Heart right ventricle (tissue), 16 donors: ENCODE measurements at regions not wholly inside any gene's neighbourhood (a gene's known extent, or its start where the extent isn't known, plus 50 kb on each side); places are given as distances from the start of the nearest gene placed in this dataset.
"Not testable (repeated sequence)": the region's sequence is repeated elsewhere in the genome, so short reads cannot be mapped to it uniquely, and the experiment has no call there.

Experiments
- ATAC-seq, 8 donors: fragments of 200-7000 bp; cut with Tn5 transposase; one replicate each; pipeline ENCODE4 v1.9.1; 2020; ENCODE audit warnings: mild to moderate bottlenecking in 8 of 8, moderate library complexity in 8 of 8, moderate number of reproducible peaks in 1 of 8
- DNase-seq, 2 donors: peaks; one replicate each; pipeline ENCODE4 v3.0.0-alpha.2; 2020
- H3K27ac ChIP-seq, 10 donors: fragments of 200-600 bp; sonication (generic) in 2 of 10; one replicate each; pipeline versions ENCODE4 v1.5.0 to v1.8.0; 2020 to 2022; ENCODE audit warnings: mild to moderate bottlenecking in 3 of 10
- H3K27me3 ChIP-seq, 7 donors: fragments of 200-600 bp; one replicate each; pipeline ENCODE4 v1.8.0; 2021 to 2022; ENCODE audit warnings: mild to moderate bottlenecking in 2 of 7
- H3K36me3 ChIP-seq, 9 donors: fragments of 200-600 bp; sonication (generic) in 1 of 9; one replicate each; pipeline versions ENCODE4 v1.5.0 to v1.8.0; 2020 to 2022; ENCODE audit warnings: mild to moderate bottlenecking in 2 of 9
- H3K4me1 ChIP-seq, 9 donors: fragments of 200-600 bp; sonication (generic) in 1 of 9; one replicate each; pipeline versions ENCODE4 v1.5.0 to v1.8.0; 2020 to 2022; ENCODE audit warnings: mild to moderate bottlenecking in 4 of 9
- H3K4me3 ChIP-seq, 10 donors: fragments of 200-600 bp; sonication (generic) in 2 of 10; one replicate each; pipeline versions ENCODE4 v1.5.0 to v1.8.0; 2020 to 2022; ENCODE audit warnings: mild to moderate bottlenecking in 7 of 10, moderate library complexity in 2 of 10
- H3K9me3 ChIP-seq, 11 donors: fragments of 200-600 bp in 10 of 11; sonication (generic) in 2 of 11; one replicate each; pipeline versions ENCODE4 v1.5.0 to v1.8.0; 2013 to 2022; ENCODE audit warnings: mild to moderate bottlenecking in 2 of 11, control low read depth in 1 of 11, moderate library complexity in 1 of 11
- WGBS, 2 donors: extraction: QIAGEN DNeasy Blood & Tissue Kit; methylation state at CpG; one replicate each; pipeline ENCODE4 v1.1.7; 2013; ENCODE audit warnings: inconsistent platforms in 1 of 2; 5-methylcytosine and 5-hydroxymethylcytosine counted together
- intact Hi-C, 10 donors: fragments of 100-400 bp; cut with DNase I; formaldehyde crosslinking; loops; one replicate each; pipeline versions ENCODE4 v1.11.1 to v1.14.2; 2022
- TF ChIP-seq, protein P1 (sequence below), 9 donors: fragments of 200-600 bp; sonication (generic) in 2 of 9; IDR thresholded peaks; one replicate each; pipeline versions ENCODE4 v1.5.0 to v1.8.0; 2021 to 2022; ENCODE audit warnings: antibody characterized with exemption in 9 of 9, mild to moderate bottlenecking in 5 of 9, moderate library complexity in 1 of 9
- donor health status: Arrhythmogenic right ventricular cardiomyopathy.
- donor health status: ischemic (EF 13 %, LVEDD 7.1; RV severe dilation, severe dysfunction).
- donor health status: healthy with polysubstance abuse.
- donor health status: DM: no; HTN: yes; CAD: no.
- donor health status: DM: no; HTN: no; CAD: no.
- donor health status: ischemic (EF 25% LVEDD 6.9; RV normal size, moderate dysfunction).
- donor health status: ischemic (EF 25% LVEDD 5.7; RV mildly dilated, moderate dysfunction).
- donor health status: healthy.
- donor health status: DM: yes; HTN: yes; CAD: no.
- donor health status: Ischemic cardiomyopathy.
- donor health status: ischemic (EF 35%, LVEDD 5.7; RV mildly dilated, moderate dysfunction).
- donor health status: nonischemic (EF 11% LVEDD 7.7; RV severe dilation, severe dysfunction).
- donor health status: DM: yes; HTN: yes; CAD: no.
- donor health status: PGD.
- donor health status: ischemic (EF 29% LVEDD 5.4; RV normal size, mild dysfunction).
- donor health status: nonischemic (EF 23%, LVEDD 6.1; RV moderate dilation, normal function).

DNA sequence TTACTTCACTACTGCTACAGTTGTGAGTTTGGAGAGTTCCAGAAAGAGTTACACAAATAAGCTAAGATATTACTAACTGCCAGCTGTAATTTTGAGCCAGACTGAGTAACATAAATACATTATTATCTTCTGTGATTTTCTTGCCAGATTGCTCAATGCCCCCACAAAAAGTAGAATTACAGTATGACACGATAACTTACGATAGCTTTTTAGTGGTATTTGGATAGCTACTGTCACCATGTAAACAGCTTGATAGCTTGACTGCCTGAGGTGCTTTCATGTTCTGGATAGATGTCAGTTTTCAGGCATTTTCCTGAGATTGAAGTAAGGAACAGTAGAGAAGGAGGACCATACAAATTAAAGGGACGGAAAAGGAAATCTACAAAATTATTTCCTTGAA is 533.3 kb downstream of the SOCS6 start:
- DNase-seq (no peak), ATAC-seq (no peak)
- peaks cover 0 to 12% (median 0%) of the 10 kb centered on the region in 11 donors for H3K9me3 ChIP-seq
- no peak overlapping the region for H3K27ac ChIP-seq
- H3K27me3 ChIP-seq, result no peaks in the 10 kb centered on the region
- TF ChIP-seq, protein P1, sequence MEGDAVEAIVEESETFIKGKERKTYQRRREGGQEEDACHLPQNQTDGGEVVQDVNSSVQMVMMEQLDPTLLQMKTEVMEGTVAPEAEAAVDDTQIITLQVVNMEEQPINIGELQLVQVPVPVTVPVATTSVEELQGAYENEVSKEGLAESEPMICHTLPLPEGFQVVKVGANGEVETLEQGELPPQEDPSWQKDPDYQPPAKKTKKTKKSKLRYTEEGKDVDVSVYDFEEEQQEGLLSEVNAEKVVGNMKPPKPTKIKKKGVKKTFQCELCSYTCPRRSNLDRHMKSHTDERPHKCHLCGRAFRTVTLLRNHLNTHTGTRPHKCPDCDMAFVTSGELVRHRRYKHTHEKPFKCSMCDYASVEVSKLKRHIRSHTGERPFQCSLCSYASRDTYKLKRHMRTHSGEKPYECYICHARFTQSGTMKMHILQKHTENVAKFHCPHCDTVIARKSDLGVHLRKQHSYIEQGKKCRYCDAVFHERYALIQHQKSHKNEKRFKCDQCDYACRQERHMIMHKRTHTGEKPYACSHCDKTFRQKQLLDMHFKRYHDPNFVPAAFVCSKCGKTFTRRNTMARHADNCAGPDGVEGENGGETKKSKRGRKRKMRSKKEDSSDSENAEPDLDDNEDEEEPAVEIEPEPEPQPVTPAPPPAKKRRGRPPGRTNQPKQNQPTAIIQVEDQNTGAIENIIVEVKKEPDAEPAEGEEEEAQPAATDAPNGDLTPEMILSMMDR (IDR thresholded peaks at IDR 0.05), result no peak
- no peaks in the 10 kb centered on the region for H3K36me3 ChIP-seq
- no peaks in the 10 kb centered on the region for H3K4me1 ChIP-seq
- intact Hi-C loops, result no loop called here
- 16 to 34% methylated on average over 3 of the region's 3 CpGs for WGBS, 2 donors
- H3K4me3 ChIP-seq, result no peak overlapping the region

DNA sequence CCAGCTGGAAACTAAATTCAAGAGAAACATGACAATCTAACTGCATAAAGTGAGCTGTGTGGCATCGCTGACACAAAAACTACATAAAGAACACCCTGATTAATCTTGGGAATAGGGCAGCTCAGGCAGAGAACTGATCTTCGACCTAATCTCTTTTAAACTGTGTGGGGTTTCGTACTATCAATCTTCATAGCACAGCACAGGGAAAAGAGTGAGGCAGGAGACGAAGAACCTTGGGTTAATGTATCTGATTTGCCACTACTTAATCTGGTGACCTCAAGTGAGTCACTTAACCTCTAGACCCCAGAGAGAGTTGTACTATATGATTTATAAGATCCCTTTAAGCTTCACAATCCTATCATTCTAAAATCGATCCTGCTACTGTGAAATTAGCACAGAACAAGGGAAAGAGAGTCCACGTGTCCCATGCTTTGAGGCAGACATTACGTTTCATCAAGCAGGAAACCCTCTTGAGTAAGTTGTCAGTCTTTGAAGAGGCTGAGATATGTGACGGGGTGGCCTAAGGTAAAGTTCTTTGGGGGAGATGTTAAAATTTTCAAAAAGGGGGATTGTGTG is 519.7 kb downstream of the SOCS6 start:
- Histone ChIP-seq H3K36me3 (no peaks in the 10 kb centered on the region), H3K27me3 (no peaks in the 10 kb centered on the region), H3K4me3 (no peak overlapping the region), H3K27ac (no peak overlapping the region), H3K4me1 (no peaks in the 10 kb centered on the region), H3K9me3 (peaks cover 0 to 8% (median 0%) of the 10 kb centered on the region in 11 donors)
- ATAC-seq, result no peak
- intact Hi-C loops, result no loop called here
- 65% methylated on average over 8 of the region's 8 CpGs for WGBS, 2 donors
- no peak for DNase-seq
- TF ChIP-seq, protein P1 (IDR thresholded peaks at IDR 0.05), result no peak

DNA sequence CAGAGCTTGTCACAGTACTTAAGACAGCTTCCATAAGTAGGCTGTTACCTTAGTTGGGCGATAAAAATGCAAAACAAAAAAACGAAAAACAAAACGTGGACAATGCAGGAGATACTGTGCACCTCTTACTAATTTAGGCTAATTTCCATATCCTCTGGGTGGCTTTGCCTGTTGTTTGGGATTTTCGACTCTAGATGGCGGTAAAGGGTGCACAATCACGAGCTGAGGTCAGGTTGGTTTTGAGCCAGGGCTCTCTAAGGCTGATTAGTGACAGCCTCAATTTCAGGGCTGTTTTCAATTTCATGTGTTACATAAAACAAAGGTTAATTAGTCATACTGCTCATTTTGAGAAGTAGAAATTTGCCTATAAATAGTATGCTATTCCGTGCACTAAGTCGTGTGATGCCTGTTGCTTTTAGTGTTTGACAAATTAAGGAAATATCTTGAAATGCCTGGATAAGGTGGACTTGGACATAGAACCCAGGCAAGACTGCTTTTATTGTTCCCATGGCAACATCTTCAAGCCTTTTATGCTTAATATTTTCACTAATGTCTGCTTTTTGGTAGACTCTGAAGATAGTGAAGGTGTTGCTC is 493.1 kb downstream of the SOCS6 start:
- DNase-seq (peak in 1 of 2 donors; percentile 27), ATAC-seq (no peak)
- TF ChIP-seq, protein P1 (IDR thresholded peaks at IDR 0.05), result peak; percentile 20 to 68 (median 56)
- Histone ChIP-seq H3K4me3 (no peak overlapping the region), H3K4me1 (no peaks in the 10 kb centered on the region), H3K27ac (no peak overlapping the region), H3K9me3 (no peaks in the 10 kb centered on the region), H3K36me3 (no peaks in the 10 kb centered on the region), H3K27me3 (no peaks in the 10 kb centered on the region)
- intact Hi-C loops, result no loop called here
- 4 to 5% methylated on average over 8 of the region's 8 CpGs for WGBS, 2 donors

DNA sequence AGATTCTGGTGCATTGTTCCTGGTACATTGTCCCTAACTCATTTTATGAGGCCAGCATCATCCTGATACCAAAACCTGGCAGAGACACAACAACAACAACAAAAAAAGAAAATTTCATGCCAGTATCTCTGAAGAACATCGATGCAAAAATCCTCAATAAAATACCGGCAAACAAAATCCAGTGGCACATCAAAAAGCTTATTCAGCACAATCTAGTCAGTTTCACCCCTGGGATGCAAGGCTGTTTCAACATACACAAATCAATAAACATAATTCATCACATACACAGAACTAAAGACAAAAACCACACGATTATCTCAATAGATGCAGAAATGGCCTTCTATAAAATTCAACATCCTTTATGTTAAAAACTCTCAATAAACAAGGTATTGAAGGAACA is 477.4 kb downstream of the SOCS6 start:
- ATAC-seq, H3K4me3 ChIP-seq, H3K27ac ChIP-seq, H3K27me3 ChIP-seq, intact Hi-C loops, H3K36me3 ChIP-seq, H3K4me1 ChIP-seq, DNase-seq: not testable (repeated sequence)
- peaks cover 0 to 19% (median 0%) of the 10 kb centered on the region in 11 donors for H3K9me3 ChIP-seq
- WGBS, 2 donors, result 89 to 90% methylated on average over 3 of the region's 3 CpGs

DNA sequence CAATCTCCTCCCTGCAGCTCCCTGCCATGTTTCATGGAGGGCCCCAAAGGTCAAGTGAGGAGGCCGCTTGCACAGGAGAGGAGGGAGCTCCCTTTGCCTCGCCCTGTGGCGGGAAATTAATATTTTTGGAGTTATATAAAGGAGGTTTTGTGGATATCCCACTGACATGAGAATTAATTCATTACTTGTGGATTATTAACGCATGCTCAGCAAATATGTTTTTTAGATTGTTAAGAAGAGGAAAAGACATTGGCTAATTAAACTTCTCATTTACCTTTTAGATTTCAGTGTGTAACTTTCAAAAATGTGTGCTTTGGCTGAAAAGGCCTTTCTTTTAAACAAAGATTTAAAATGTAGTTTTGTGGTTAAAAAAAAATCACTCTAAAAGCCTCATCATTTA is 474.0 kb downstream of the SOCS6 start:
- Histone ChIP-seq H3K4me3 (no peak overlapping the region), H3K27ac (no peak overlapping the region), H3K4me1 (no peaks in the 10 kb centered on the region), H3K27me3 (no peaks in the 10 kb centered on the region), H3K9me3 (peaks cover 0 to 8% (median 0%) of the 10 kb centered on the region in 11 donors), H3K36me3 (no peaks in the 10 kb centered on the region)
- no peak for DNase-seq
- 72 to 77% methylated on average over 4 of the region's 4 CpGs for WGBS, 2 donors
- intact Hi-C loops, result no loop called here
- TF ChIP-seq, protein P1 (IDR thresholded peaks at IDR 0.05), result no peak
- ATAC-seq, result no peak
